ENCODE measurements at regions not wholly inside any gene's neighbourhood (a gene's known extent, or its start where the extent isn't known, plus 50 kb on each side); places are given as distances from the start of the nearest gene placed in this dataset.

GRCh38 chr16:55015181-55015913 lies 84.7 kb downstream of the IRX5 start:
- POLR2A ChIA-PET, result no interaction called here
- Histone ChIP-seq H4K20me1 (ENCODE audit: insufficient read depth) (no peaks in the 10 kb centered on the region), H3F3A (replicated peaks; ENCODE audit: insufficient read depth) (no peaks in the 10 kb centered on the region), H3K27me3 (ENCODE audit: insufficient read depth) (no peaks in the 10 kb centered on the region), H3K79me2 (ENCODE audit: insufficient read depth) (no peaks in the 10 kb centered on the region), H3K9ac (no peak overlapping the region), H2AFZ (ENCODE audit: low read depth) (no peak overlapping the region), H3K9me3 (no peaks in the 10 kb centered on the region; the same call in 1 of the 2 replicates), H3K36me3 (replicated peaks in 1 of 2; ENCODE audit: control insufficient read depth in 1 of 2, insufficient read depth in 2 of 2, low read length in 1 of 2) (no peaks in the 10 kb centered on the region), H3K27ac (ENCODE audit: low read depth in 2 of 2, low read length in 1 of 2) (no peak overlapping the region), H3K9me2 (no peaks in the 10 kb centered on the region), H3K4me1 (ENCODE audit: control insufficient read depth in 1 of 2, insufficient read depth in 2 of 2, low read depth in 1 of 2, low read length in 1 of 2) (peaks cover 0 to 12% of the 10 kb centered on the region in 2 experiments; a peak in 1 of 4 replicates), H3K4me3 (ENCODE audit: low read depth in 2 of 2, low read length in 1 of 2) (no peak overlapping the region), H3K4me2 (no peak overlapping the region)
- TF ChIP-seq CHD2 (IDR thresholded peaks at IDR 0.05; ENCODE audit: low read length, partially characterized antibody) (no peak), RFX5 (IDR thresholded peaks at IDR 0.05; ENCODE audit: low read length) (no peak), NRF1 (IDR thresholded peaks at IDR 0.05; ENCODE audit: low read depth, low read length) (no peak), USF1 (IDR thresholded peaks at IDR 0.05; ENCODE audit: borderline replicate concordance, low read depth) (no peak), FOSL2 (IDR thresholded peaks at IDR 0.05; ENCODE audit: borderline replicate concordance, low read depth) (no peak), RAD21 (IDR thresholded peaks at IDR 0.05; ENCODE audit: low read length) (no peak)
- DNase-seq, result no peak
- CTCF ChIA-PET, result interaction anchor here (1.0 to 1.7 kb wide), 2 partner anchors 20 to 458 kb away, joined by 3 to 5 read pairs; no protein-coding TSS in a partner anchor
- WGBS (ENCODE audit: low lambda C conversion rate), result 21% methylated on average over 10 of the region's 10 CpGs

- no peaks in the 10 kb centered on the region for H4K20me1 ChIP-seq (ENCODE audit: insufficient read depth)
- no peaks in the 10 kb centered on the region for H3K27me3 ChIP-seq (ENCODE audit: insufficient read depth)
- H2AFZ ChIP-seq (ENCODE audit: low read depth), result no peak overlapping the region
- H3K79me2 ChIP-seq (ENCODE audit: insufficient read depth), result no peaks in the 10 kb centered on the region
- no peak overlapping the region for H3K27ac ChIP-seq (ENCODE audit: low read depth in 2 of 2, low read length in 1 of 2)
- no peak overlapping the region for H3K9ac ChIP-seq
- ChIA-PET POLR2A (no interaction called here), CTCF (interaction anchor here (1.7 kb wide), 1 partner anchor 19 kb away, joined by 5 read pairs; no protein-coding TSS in a partner anchor)
- no peak overlapping the region for H3K4me2 ChIP-seq
- no peaks in the 10 kb centered on the region for H3K36me3 ChIP-seq (replicated peaks in 1 of 2; ENCODE audit: control insufficient read depth in 1 of 2, insufficient read depth in 2 of 2, low read length in 1 of 2)
- H3K9me2 ChIP-seq, result no peaks in the 10 kb centered on the region
- TF ChIP-seq POLR2AphosphoS5 (IDR thresholded peaks at IDR 0.05; ENCODE audit: low read depth, low read length) (no peak), RFX5 (IDR thresholded peaks at IDR 0.05; ENCODE audit: low read length) (no peak), IRF3 (IDR thresholded peaks at IDR 0.05; ENCODE audit: low read depth, low read length) (no peak), USF2 (IDR thresholded peaks at IDR 0.05; ENCODE audit: borderline replicate concordance, low read depth, low read length) (no peak), RCOR1 (IDR thresholded peaks at IDR 0.05; ENCODE audit: low read length) (no peak), TCF12 (IDR thresholded peaks at IDR 0.05) (no peak), CTCF (IDR thresholded peaks at IDR 0.05) (no peak), YY1 (IDR thresholded peaks at IDR 0.05; ENCODE audit: low read depth) (no peak), CHD2 (IDR thresholded peaks at IDR 0.05; ENCODE audit: low read length, partially characterized antibody) (no peak), SMC3 (IDR thresholded peaks at IDR 0.05; ENCODE audit: low read depth, low read length) (no peak), FOXJ3 (CRISPR knock-in tag; IDR thresholded peaks at IDR 0.05) (no peak), NRF1 (IDR thresholded peaks at IDR 0.05; ENCODE audit: low read depth, low read length) (no peak), ELF1 (IDR thresholded peaks at IDR 0.05) (no peak), GABPA (IDR thresholded peaks at IDR 0.05; ENCODE audit: low read depth) (no peak), EP300 (IDR thresholded peaks at IDR 0.05; ENCODE audit: borderline replicate concordance in 1 of 2, low read depth in 1 of 2, low read length in 1 of 2) (no peak), ZBTB33 (IDR thresholded peaks at IDR 0.05; ENCODE audit: borderline replicate concordance, low read depth) (no peak)
- no peak for DNase-seq
- no peak overlapping the region for H3K4me3 ChIP-seq (ENCODE audit: low read depth in 2 of 2, low read length in 1 of 2)
- H3K4me1 ChIP-seq (ENCODE audit: control insufficient read depth in 1 of 2, insufficient read depth in 2 of 2, low read depth in 1 of 2, low read length in 1 of 2), result peaks cover 0 to 12% of the 10 kb centered on the region in 2 experiments; a peak in 1 of 4 replicates
- no peaks in the 10 kb centered on the region for H3F3A ChIP-seq (replicated peaks; ENCODE audit: insufficient read depth)
- H3K9me3 ChIP-seq, result no peaks in the 10 kb centered on the region; the same call in 1 of the 2 replicates
- 46% methylated on average over 5 of the region's 9 CpGs for WGBS (ENCODE audit: low lambda C conversion rate)
These were observed 85.8 kb downstream of the IRX5 start for GRCh38 chr16:55016515-55016914.

All from SK-N-SH (cell line).